Stromal cell of bone marrow (primary cell): ENCODE measurements at regions not wholly inside any gene's neighbourhood (a gene's known extent, or its start where the extent isn't known, plus 50 kb on each side); places are given as distances from the start of the nearest gene placed in this dataset.
A peak's percentile ranks its signal among the peaks of the same experiment; 100 is the strongest.
"Not testable (repeated sequence)": the region's sequence is repeated elsewhere in the genome, so short reads cannot be mapped to it uniquely, and the experiment has no call there.

Experiments used
- DNase-seq: peaks from one replicate; pipeline ENCODE4 v3.0.0-alpha.2; 2012; ENCODE audit warnings: low read depth

- no peak for DNase-seq
Measured at GRCh38 chr3:8307545-8308110, 194.0 kb upstream of the LMCD1 start.

GRCh38 chr3:8311321-8311720 is 190.3 kb upstream of the LMCD1 start:
- DNase-seq = no peak

DNA sequence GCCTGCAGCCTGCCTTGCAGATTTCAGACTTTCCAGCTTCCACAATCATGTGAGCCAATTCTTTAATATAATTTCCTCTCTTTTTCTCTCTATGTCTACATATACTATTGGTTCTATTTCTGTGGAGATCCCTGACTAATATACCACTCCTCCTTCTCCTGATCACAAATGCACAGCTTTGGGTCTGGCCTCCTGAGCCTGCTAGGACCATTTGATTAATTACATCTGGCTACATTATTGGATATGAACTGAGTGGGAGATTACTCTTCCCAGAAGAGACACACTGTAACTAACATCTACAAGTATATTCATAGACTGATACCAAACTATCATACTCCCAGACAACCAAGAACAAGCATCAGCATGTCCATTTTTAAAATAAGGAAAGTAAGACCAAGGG is 188.9 kb upstream of the LMCD1 start:
- no peak for DNase-seq

DNA sequence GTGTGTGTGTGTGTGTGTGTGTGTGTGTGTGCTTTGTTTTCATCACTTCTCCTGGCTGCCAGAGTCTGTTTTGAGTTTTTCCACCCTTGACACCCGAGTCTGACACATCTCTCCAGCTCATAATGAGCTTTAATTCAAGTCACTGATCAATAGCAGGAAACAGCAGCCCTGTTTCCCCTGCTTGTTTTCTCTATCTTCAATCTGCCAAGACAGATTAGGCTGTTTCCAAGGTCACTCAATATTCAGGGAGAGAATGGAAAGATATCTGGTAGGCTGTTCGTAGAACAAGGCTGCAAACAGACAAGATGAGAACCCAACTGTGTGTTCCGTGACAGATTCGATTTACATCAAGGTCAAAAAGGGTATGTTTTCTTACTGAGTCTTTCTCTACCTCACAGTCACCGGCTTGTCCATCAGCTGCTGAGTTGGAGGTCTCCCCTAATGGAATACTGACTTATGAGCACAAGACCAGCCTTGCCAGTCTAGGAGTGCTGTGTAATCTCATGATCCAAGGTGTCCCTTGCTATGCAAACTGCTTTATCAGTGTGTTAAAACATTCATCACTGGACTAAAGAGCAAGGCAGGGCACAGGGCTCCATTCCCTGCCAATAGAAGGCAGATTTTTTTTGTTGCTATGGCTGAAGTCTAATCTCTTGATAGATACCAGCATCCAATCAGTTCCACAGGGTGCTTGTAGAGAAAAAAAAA is 187.9 kb upstream of the LMCD1 start:
- no peak for DNase-seq

GRCh38 chr3:8315526-8315925 is 186.1 kb upstream of the LMCD1 start:
- not testable (repeated sequence) for DNase-seq

DNA sequence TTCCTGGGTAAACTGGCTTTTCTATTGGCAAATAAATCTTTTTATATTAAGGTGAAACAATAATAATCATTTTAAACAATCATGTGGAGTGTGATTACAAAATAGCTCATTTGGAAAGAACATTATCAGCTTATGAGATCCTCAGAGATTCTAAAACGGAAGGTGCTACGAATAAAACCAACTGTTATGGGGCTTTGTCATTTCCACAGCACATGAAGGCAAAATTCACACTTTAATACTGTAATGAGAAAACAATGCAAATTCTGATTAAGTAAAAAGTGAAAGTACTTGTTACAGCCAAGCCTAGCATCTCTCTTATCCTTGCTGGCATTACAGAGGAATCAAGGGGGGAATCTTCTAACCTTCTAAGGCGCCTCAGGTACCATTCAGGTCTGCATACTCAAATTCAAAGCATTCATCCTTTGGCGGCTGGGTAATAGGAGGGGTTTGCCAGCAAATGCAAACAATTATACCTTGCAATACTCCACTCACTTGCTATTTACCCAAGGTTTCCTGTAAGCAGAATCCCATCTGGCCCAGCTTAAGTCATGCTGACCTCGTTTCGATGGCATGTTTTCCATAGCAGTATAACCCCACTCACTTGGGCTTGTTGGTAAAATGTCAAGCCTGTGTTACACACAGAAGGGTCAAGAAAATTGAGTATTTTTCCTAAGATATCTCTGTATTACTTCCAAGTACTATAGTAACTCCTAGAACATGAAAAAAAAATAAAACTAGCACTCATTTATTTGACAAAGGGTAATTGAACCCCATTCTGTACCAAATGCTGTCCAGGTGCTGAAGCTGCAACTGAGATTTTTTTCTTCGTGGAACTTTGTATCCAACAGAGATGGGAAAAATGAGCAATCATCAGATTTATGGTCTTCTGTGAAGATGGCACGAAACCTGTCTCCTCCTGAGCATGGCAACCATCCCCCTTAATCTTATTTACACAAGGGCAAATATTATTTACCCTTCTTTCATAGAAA is 183.7 kb upstream of the LMCD1 start:
- DNase-seq = peak; percentile 28

DNA sequence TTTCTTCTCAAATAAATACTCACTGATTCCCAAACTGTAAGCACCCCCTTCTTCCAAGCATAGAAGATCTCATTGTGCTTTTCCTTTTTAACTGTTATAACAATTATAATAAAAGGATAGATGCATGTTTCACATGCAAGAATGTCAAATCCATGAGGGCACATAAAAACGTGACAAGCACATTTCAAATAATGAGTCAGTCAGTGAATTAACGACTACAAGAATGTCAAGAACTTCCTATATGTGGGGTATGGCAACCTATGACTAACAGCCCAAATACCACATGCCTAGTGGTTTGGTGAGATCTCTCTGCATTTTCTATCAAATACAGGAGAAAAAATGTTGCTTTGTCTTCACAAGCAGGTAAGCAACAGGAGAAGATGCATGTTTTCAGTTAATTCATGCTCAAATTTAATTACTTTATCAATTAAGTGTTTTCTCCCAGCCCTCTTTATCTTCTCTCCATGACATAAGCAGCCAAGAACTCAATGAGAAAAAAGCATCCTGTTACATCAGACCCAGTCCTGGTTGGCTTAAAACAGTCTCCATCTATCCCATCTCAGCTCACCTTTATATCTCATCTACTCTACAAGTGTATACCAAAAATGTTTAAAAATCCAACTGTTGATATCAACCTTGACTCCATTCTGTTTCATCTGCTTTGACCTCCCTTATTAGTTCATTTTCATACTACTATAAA is 181.5 kb upstream of the LMCD1 start:
- DNase-seq = peak; percentile 39

- no peak for DNase-seq
Measured at GRCh38 chr3:8320711-8321458, 180.7 kb upstream of the LMCD1 start.

- DNase-seq = peak; percentile 5
Measured at GRCh38 chr3:8324747-8325146, 176.9 kb upstream of the LMCD1 start.

- no peak for DNase-seq
Measured at GRCh38 chr3:8325306-8325705, 176.3 kb upstream of the LMCD1 start.

DNA sequence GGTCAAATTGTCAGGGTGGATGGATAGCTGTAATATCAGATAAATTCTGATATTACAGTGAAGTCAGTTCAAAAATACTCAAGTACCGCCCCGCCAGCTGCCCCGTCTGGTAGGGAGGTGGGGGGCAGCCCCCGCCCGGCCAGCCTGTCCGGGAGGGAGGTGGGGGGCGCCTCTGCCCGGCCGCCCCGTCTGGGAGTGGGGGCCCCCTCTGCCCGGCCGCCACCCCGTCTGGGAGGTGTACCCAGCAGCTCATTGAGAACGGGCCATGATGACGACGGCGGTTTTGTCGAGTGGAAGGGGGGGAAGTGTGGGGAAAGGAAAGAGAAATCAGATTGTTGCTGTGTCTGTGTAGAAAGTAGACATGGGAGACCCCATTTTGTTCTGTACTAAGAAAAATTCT is 175.8 kb upstream of the LMCD1 start:
- not testable (repeated sequence) for DNase-seq

DNA sequence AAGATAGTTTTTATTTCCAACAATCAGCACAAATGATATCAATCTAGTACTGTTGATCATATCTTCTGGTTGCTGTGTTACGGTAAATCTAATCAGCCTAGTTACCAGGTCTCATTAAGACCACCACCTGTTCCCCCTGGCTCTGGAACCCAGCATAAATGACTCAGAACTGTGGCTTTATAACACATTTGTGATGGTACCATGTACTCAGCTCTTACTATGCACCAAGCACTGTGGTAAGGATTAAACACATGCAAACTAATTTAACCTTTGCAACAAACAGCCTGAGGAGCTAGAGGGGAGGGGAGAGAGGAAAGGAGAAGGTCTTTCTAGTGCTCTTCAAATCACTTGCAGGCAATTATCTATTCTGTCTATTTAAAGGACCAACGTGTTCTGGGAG is 173.9 kb upstream of the LMCD1 start:
- no peak for DNase-seq

DNA sequence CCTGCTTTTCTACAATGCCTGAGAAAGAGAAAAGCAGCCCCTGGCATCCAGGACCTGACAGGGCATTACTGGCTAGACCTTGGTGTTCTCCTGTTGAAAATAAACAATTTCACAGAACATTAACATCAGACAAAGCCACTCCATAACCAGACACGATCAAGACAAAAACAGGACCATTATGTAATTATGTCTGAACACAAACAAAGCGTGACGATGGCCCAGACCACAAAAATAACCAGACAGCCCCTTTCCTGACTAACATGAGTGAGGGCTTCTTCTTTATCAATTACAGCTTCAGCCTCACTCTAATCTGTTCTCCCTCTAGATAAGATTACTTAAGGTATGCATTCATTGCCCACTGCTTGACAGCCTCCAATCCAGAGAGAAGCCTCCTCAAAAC is 172.7 kb upstream of the LMCD1 start:
- no peak for DNase-seq

DNA sequence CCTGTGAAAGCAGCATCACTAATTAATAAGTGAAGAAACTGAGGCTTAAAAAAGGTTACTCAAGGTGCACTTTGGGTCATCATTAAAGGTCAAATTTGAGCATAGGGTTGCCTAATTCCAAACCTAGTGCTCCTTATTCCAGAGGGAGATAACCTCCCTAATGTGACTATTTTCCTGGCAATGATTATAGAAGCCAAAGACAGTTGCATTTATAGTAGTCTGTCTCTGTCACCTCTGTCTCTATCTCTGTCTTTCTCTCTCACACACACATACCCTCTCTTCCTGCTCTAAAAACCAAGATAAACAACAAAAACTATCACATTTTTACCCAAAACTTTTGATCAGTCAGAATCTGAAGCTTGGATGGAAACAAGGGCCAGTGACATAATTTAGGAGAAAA is 172.0 kb upstream of the LMCD1 start:
- no peak for DNase-seq

DNA sequence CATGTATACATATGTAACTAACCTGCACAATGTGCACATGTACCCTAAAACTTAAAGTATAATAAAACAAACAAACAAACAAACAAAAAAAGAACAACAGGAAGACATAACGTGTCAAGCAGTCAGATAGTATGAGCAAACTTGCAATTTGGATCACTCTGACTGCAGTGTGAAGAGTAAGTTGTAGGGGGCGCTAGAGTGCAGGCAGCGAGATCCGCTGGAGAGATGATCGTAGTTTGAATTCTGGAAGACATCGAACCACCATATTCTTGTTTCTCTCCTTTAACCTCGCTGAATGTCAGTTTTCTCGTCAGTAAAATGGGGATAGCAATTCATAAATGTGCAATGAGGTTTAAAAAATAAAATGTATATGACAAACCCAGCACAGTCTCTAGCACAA is 165.2 kb upstream of the LMCD1 start:
- no peak for DNase-seq

GRCh38 chr3:8338424-8338823 is 163.2 kb upstream of the LMCD1 start:
- DNase-seq = no peak

DNA sequence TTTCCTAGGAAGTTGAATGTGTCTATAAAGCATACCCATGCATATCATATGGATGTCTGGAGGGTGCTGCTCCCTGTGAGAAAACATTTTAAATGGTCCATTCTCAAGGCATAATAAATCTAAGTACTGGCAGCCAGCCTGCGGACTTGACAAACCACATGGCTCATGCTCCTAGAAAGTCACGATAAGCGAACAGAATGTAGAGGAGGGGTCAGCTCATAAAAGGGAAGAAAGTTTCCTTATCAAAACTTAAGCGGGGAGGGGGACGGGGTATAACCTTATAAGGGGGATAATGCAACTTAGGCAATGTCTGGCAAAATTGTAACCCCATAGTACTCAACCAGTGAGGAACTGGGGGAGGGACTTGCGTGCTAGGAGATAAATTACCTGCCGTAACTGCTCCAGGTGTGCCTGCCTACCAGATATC is 159.8 kb upstream of the LMCD1 start:
- no peak for DNase-seq

GRCh38 chr3:8343058-8343457 is 158.6 kb upstream of the LMCD1 start:
- no peak for DNase-seq

GRCh38 chr3:8345398-8345797 is 156.2 kb upstream of the LMCD1 start:
- DNase-seq = no peak

- DNase-seq = no peak
Measured at GRCh38 chr3:8348076-8348475, 153.5 kb upstream of the LMCD1 start.

DNA sequence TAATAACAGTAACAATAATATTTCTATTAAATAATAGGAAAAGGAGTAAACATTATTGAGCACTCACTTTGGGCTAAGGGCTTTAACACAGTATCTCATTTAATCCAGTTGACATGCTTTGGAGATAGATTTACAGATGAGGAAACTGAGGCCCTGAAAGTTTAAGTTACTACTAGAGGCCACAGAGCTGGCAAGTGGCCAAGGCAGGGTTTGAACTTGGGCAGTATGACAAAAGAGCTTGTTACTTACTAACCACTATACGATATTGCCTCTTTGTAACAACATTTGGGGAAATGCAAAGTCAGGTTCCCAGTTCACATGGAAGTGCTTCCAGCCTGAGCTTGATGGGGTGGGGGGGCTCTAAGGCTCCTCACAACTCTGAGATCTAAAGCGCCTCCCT is 149.1 kb upstream of the LMCD1 start:
- no peak for DNase-seq

DNA sequence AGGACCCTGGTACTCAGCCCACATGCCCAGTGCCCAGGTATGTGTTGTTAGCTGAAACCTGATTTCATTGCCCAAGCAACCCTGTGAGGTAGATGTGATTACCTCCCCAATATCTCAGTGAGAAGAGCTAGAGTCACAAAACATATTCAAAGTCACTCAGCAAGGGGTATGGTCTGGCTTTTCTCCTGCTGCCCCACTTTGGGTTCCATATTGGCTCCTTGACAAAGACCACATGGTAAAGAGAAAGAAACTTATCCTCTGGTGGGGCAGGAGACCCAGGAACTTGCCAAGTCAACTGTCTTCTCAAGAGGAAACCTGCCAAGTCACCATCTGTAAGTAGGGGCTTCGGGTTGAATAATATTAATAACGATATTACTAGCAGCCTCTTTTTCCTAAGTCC is 148.3 kb upstream of the LMCD1 start:
- DNase-seq = no peak
